ENCODE measurements at regions not wholly inside any gene's neighbourhood (a gene's known extent, or its start where the extent isn't known, plus 50 kb on each side); places are given as distances from the start of the nearest gene placed in this dataset.

DNA sequence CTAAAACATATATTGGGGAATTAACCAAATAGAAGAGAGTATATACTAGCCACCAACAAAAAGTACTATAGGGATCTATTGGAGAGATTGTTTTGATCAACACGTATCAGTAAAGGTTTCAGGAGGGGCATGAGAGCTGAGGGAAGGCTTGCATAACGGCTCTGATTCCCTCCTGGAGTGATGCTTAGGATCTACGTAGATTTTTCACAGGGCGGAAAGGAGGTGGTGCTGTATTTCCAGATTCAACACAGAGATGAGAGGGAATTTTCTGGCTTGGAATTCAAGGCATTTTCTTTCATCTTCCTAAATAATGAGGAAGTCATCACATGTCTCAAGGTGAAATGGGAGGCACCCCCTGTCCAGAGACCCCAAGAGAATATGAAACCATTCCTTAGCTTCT lies 443.8 kb downstream of the CMPK2 start:
- H3K27me3 Mint-ChIP-seq (ENCODE audit: low read depth, poor library complexity) = peaks cover 4% of the 10 kb centered on the region
- H3K9me3 Mint-ChIP-seq = peaks cover 7% of the 10 kb centered on the region
- H3K4me1 Mint-ChIP-seq = peaks cover 20% of the 10 kb centered on the region
- H3K4me3 Mint-ChIP-seq = no peak overlapping the region
- no peak overlapping the region for H3K27ac Mint-ChIP-seq
- H3K36me3 Mint-ChIP-seq (ENCODE audit: low read depth) = peaks cover 7% of the 10 kb centered on the region
- no peak for DNase-seq
- TF ChIP-seq, protein P1, sequence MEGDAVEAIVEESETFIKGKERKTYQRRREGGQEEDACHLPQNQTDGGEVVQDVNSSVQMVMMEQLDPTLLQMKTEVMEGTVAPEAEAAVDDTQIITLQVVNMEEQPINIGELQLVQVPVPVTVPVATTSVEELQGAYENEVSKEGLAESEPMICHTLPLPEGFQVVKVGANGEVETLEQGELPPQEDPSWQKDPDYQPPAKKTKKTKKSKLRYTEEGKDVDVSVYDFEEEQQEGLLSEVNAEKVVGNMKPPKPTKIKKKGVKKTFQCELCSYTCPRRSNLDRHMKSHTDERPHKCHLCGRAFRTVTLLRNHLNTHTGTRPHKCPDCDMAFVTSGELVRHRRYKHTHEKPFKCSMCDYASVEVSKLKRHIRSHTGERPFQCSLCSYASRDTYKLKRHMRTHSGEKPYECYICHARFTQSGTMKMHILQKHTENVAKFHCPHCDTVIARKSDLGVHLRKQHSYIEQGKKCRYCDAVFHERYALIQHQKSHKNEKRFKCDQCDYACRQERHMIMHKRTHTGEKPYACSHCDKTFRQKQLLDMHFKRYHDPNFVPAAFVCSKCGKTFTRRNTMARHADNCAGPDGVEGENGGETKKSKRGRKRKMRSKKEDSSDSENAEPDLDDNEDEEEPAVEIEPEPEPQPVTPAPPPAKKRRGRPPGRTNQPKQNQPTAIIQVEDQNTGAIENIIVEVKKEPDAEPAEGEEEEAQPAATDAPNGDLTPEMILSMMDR (IDR thresholded peaks at IDR 0.05) = no peak

DNA sequence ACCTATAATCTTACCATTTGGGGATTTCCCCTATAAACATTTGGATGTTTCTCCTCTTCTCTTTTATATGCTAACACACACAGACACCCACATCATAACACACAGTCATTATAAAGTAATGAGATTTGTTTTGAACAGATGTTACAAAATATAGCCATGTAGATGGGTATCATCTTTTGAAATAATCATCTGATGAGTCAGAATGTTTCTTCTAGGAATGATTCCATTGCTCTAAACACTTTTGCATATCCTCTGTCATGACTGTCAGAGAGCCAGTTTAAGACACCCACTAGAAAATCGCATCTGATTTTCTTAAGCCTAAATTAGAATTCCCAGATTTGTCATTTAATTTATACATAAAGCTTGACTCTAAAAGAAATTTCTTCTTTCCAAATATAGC lies 442.6 kb downstream of the CMPK2 start:
- peaks cover 16% of the 10 kb centered on the region for H3K9me3 Mint-ChIP-seq
- H3K27me3 Mint-ChIP-seq (ENCODE audit: low read depth, poor library complexity) = peaks cover under 1% of the 10 kb centered on the region
- H3K4me3 Mint-ChIP-seq = no peak overlapping the region
- no peak overlapping the region for H3K27ac Mint-ChIP-seq
- H3K36me3 Mint-ChIP-seq (ENCODE audit: low read depth) = peaks cover 12% of the 10 kb centered on the region
- H3K4me1 Mint-ChIP-seq = peaks cover 19% of the 10 kb centered on the region
- TF ChIP-seq, protein P1 (IDR thresholded peaks at IDR 0.05) = no peak
- no peak for DNase-seq

DNA sequence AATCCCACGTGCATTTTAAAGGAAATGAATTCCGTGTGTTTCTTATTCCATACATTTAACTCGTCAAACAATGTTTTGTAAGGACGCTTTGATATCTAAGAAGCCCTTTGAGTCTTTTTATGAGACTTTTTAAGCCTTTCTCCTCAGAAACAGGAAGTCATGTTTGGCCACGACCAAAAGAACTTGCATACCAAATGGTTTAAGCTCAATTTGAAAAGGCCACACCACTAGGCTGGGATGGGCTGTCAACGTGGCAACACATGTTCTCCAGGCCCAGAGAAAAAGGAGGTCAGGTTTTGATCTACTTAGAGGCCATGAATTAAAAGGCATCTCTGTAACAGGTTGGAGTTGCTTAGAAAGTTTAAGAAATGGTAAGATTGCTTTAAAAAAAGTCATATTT lies 441.8 kb downstream of the CMPK2 start:
- TF ChIP-seq, protein P1 (IDR thresholded peaks at IDR 0.05) = no peak
- Mint-ChIP-seq H3K27me3 (ENCODE audit: low read depth, poor library complexity) (no peaks in the 10 kb centered on the region), H3K27ac (no peak overlapping the region), H3K4me3 (no peak overlapping the region), H3K36me3 (ENCODE audit: low read depth) (peaks cover 12% of the 10 kb centered on the region), H3K4me1 (peaks cover 11% of the 10 kb centered on the region), H3K9me3 (peaks cover 16% of the 10 kb centered on the region)
- no peak for DNase-seq

DNA sequence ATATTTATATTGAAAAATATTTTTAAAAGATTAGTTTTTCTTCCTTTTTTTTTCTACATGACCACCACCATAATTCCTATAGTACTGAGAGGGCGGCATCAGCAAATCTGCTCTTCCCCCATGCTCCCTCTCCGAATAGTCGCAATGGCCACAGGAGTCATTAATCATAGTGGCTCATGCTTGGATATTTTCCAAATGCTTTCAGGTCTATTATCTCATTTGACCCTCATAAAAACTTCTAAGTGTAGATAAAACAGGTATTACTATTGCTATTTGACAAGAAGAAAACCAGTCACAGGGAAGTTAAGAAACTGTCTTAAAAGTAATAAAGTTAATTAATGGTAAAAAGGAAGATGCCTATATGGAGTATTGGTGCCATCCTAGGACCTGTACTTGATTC lies 440.7 kb downstream of the CMPK2 start:
- no peak overlapping the region for H3K4me3 Mint-ChIP-seq
- peaks cover 16% of the 10 kb centered on the region for H3K9me3 Mint-ChIP-seq
- TF ChIP-seq, protein P1 (IDR thresholded peaks at IDR 0.05) = no peak
- H3K27ac Mint-ChIP-seq = no peak overlapping the region
- no peak for DNase-seq
- H3K27me3 Mint-ChIP-seq (ENCODE audit: low read depth, poor library complexity) = no peaks in the 10 kb centered on the region
- H3K4me1 Mint-ChIP-seq = peaks cover 20% of the 10 kb centered on the region
- H3K36me3 Mint-ChIP-seq (ENCODE audit: low read depth) = peaks cover 12% of the 10 kb centered on the region

GRCh38 chr2:6429210-6429986 lies 436.3 kb downstream of the CMPK2 start:
- Mint-ChIP-seq H3K4me1 (peaks cover 15% of the 10 kb centered on the region), H3K27ac (peak overlapping the region; percentile 14), H3K36me3 (ENCODE audit: low read depth) (peaks cover 12% of the 10 kb centered on the region), H3K9me3 (peaks cover 16% of the 10 kb centered on the region), H3K4me3 (no peak overlapping the region), H3K27me3 (ENCODE audit: low read depth, poor library complexity) (peaks cover 3% of the 10 kb centered on the region)
- TF ChIP-seq, protein P1 (IDR thresholded peaks at IDR 0.05) = no peak
- no peak for DNase-seq

GRCh38 chr2:6434438-6434837 lies 431.3 kb downstream of the CMPK2 start:
- Mint-ChIP-seq H3K36me3 (ENCODE audit: low read depth) (no peaks in the 10 kb centered on the region), H3K27me3 (ENCODE audit: low read depth, poor library complexity) (peaks cover 3% of the 10 kb centered on the region), H3K4me3 (no peak overlapping the region), H3K4me1 (peaks cover 8% of the 10 kb centered on the region), H3K27ac (no peak overlapping the region), H3K9me3 (no peaks in the 10 kb centered on the region)
- no peak for DNase-seq
- TF ChIP-seq, protein P1 (IDR thresholded peaks at IDR 0.05) = no peak
